ENCODE measurements at regions not wholly inside any gene's neighbourhood (a gene's known extent, or its start where the extent isn't known, plus 50 kb on each side); places are given as distances from the start of the nearest gene placed in this dataset.

DNA sequence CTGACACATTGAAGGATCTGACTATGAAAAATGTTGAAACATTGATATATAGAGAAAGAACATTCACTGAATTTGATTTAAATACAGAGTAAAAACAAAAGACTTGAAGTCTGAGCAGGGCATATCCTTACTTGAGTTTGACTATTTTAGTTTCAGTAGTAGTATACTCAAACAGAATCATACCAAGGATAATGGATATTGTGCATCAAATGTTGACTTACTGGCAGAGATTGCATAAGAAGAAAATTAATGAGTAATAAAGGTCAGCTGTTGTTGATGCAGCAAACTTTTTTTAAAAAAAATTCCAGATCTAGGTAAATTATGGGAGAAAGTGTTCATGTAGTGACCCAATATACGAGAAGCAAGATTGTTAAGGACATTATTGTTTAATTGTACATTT lies 94.5 kb upstream of the APOOL start:
- TF ChIP-seq, protein P1, sequence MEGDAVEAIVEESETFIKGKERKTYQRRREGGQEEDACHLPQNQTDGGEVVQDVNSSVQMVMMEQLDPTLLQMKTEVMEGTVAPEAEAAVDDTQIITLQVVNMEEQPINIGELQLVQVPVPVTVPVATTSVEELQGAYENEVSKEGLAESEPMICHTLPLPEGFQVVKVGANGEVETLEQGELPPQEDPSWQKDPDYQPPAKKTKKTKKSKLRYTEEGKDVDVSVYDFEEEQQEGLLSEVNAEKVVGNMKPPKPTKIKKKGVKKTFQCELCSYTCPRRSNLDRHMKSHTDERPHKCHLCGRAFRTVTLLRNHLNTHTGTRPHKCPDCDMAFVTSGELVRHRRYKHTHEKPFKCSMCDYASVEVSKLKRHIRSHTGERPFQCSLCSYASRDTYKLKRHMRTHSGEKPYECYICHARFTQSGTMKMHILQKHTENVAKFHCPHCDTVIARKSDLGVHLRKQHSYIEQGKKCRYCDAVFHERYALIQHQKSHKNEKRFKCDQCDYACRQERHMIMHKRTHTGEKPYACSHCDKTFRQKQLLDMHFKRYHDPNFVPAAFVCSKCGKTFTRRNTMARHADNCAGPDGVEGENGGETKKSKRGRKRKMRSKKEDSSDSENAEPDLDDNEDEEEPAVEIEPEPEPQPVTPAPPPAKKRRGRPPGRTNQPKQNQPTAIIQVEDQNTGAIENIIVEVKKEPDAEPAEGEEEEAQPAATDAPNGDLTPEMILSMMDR (IDR thresholded peaks at IDR 0.05; ENCODE audit: insufficient read depth, low read length, poor library complexity, severe bottlenecking): no peak
- TF ChIP-seq EZH2phosphoT487 (conservative IDR thresholded peaks at IDR 0.05; ENCODE audit: low read length): no peak
